ENCODE measurements at regions not wholly inside any gene's neighbourhood (a gene's known extent, or its start where the extent isn't known, plus 50 kb on each side); places are given as distances from the start of the nearest gene placed in this dataset.

GRCh38 chr5:171593976-171594375, 174.5 kb downstream of the FGF18 start:
- no peak for TF ChIP-seq CTCF (IDR thresholded peaks at IDR 0.05)
- no peak for TF ChIP-seq EZH2 (IDR thresholded peaks at IDR 0.05; ENCODE audit: borderline replicate concordance, insufficient read depth, low read depth, low read length, poor library complexity, severe bottlenecking)
